Endothelial cell (in vitro differentiated cells): ENCODE measurements at regions not wholly inside any gene's neighbourhood (a gene's known extent, or its start where the extent isn't known, plus 50 kb on each side); places are given as distances from the start of the nearest gene placed in this dataset.
A peak's percentile ranks its signal among the peaks of the same experiment; 100 is the strongest.

Source experiments
- DNase-seq: peaks from one replicate; pipeline ENCODE4 v3.0.0; 2021; ENCODE audit warnings: low spot score
- H3K27ac Mint-ChIP-seq: one replicate; pipeline ENCODE4 v1.8.0; 2021; ENCODE audit warnings: mixed read lengths, inconsistent platforms; ENCODE audit not compliant: unreplicated experiment
- H3K27me3 Mint-ChIP-seq: one replicate; pipeline ENCODE4 v1.8.0; 2021; ENCODE audit warnings: mild to moderate bottlenecking, moderate library complexity, mixed read lengths, inconsistent platforms; ENCODE audit not compliant: unreplicated experiment
- H3K36me3 Mint-ChIP-seq: one replicate; pipeline ENCODE4 v1.8.0; 2021; ENCODE audit warnings: mild to moderate bottlenecking, low read depth, mixed read lengths, inconsistent platforms; ENCODE audit not compliant: unreplicated experiment
- H3K4me1 Mint-ChIP-seq: one replicate; pipeline ENCODE4 v1.8.0; 2021; ENCODE audit warnings: mild to moderate bottlenecking, mixed read lengths, inconsistent platforms; ENCODE audit not compliant: unreplicated experiment
- H3K4me3 Mint-ChIP-seq: one replicate; pipeline ENCODE4 v1.8.0; 2021; ENCODE audit warnings: mild to moderate bottlenecking, mixed read lengths, inconsistent platforms; ENCODE audit not compliant: unreplicated experiment
- H3K9me3 Mint-ChIP-seq: one replicate; pipeline ENCODE4 v1.8.0; 2021; ENCODE audit warnings: mixed read lengths, inconsistent platforms; ENCODE audit not compliant: unreplicated experiment
- CTCF ChIP-seq: fragments of 200-600 bp; sonication (generic); IDR thresholded peaks from one replicate; pipeline ENCODE4 v1.5.0; 2021; ENCODE audit warnings: antibody characterized with exemption; ENCODE audit not compliant: unreplicated experiment

- DNase-seq, result no peak
- H3K9me3 Mint-ChIP-seq, result peaks cover 6% of the 10 kb centered on the region
- peaks cover 2% of the 10 kb centered on the region for H3K27me3 Mint-ChIP-seq
- TF ChIP-seq CTCF, result no peak
- H3K4me1 Mint-ChIP-seq, result peaks cover 6% of the 10 kb centered on the region
- no peak overlapping the region for H3K27ac Mint-ChIP-seq
- no peak overlapping the region for H3K4me3 Mint-ChIP-seq
- no peaks in the 10 kb centered on the region for H3K36me3 Mint-ChIP-seq
Observed at GRCh38 chr5:3107156-3107611, 355.7 kb upstream of the IRX2 start.

- no peaks in the 10 kb centered on the region for H3K27me3 Mint-ChIP-seq
- H3K4me1 Mint-ChIP-seq, result peaks cover 6% of the 10 kb centered on the region
- H3K27ac Mint-ChIP-seq, result no peak overlapping the region
Observed at GRCh38 chr5:3105581-3105980, 354.1 kb upstream of the IRX2 start.

GRCh38 chr5:3105172-3105571, 353.7 kb upstream of the IRX2 start:
- Mint-ChIP-seq H3K27ac (no peak overlapping the region), H3K27me3 (no peaks in the 10 kb centered on the region), H3K4me1 (peaks cover 6% of the 10 kb centered on the region), H3K9me3 (peaks cover 6% of the 10 kb centered on the region), H3K36me3 (no peaks in the 10 kb centered on the region), H3K4me3 (no peak overlapping the region)
- no peak for TF ChIP-seq CTCF
- DNase-seq, result no peak

More at GRCh38 chr5:3105581-3105980, 354.1 kb upstream of the IRX2 start:
- Mint-ChIP-seq H3K36me3 (no peaks in the 10 kb centered on the region), H3K9me3 (peaks cover 6% of the 10 kb centered on the region), H3K4me3 (no peak overlapping the region)
- no peak for TF ChIP-seq CTCF
- DNase-seq, result no peak

GRCh38 chr5:3104429-3105060, 353.1 kb upstream of the IRX2 start:
- Mint-ChIP-seq H3K4me3 (peak overlapping the region; percentile 7), H3K9me3 (peaks cover 6% of the 10 kb centered on the region), H3K27ac (no peak overlapping the region), H3K36me3 (no peaks in the 10 kb centered on the region), H3K27me3 (no peaks in the 10 kb centered on the region), H3K4me1 (peaks cover 6% of the 10 kb centered on the region)
- TF ChIP-seq CTCF, result no peak
- no peak for DNase-seq

- Mint-ChIP-seq H3K27ac (no peak overlapping the region), H3K9me3 (peaks cover 6% of the 10 kb centered on the region), H3K4me3 (no peak overlapping the region), H3K4me1 (peaks cover 6% of the 10 kb centered on the region), H3K27me3 (peaks cover 6% of the 10 kb centered on the region), H3K36me3 (no peaks in the 10 kb centered on the region)
- TF ChIP-seq CTCF, result no peak
- no peak for DNase-seq
Observed at GRCh38 chr5:3103262-3103811, 351.9 kb upstream of the IRX2 start.
